Small intestine (tissue), 7 donors: ENCODE measurements at regions not wholly inside any gene's neighbourhood (a gene's known extent, or its start where the extent isn't known, plus 50 kb on each side); places are given as distances from the start of the nearest gene placed in this dataset.
"Not testable (repeated sequence)": the region's sequence is repeated elsewhere in the genome, so short reads cannot be mapped to it uniquely, and the experiment has no call there.

Source experiments
- DNase-seq, 2 donors: peaks; one replicate each; pipeline versions ENCODE4 v3.0.0 to v3.0.0-alpha.2; 2013
- FAIRE-seq: peaks from 2 replicates; lab custom pipeline; 2012; peaks lifted over from hg19 to GRCh38; lab: Jason Lieb, UNC
- H3K27ac ChIP-seq, 3 donors: one replicate each; pipeline ENCODE4 v1.5.1; 2013; ENCODE audit warnings: low read length in 2 of 3, mild to moderate bottlenecking in 2 of 3, control low read depth in 1 of 3, inconsistent platforms in 1 of 3, low read depth in 1 of 3, moderate library complexity in 1 of 3
- H3K27me3 ChIP-seq, 3 donors: one replicate each; pipeline ENCODE4 v1.6.1; 2013; ENCODE audit warnings: low read length in 3 of 3, inconsistent platforms in 1 of 3; ENCODE audit not compliant: control insufficient read depth in 3 of 3, insufficient read depth in 3 of 3
- H3K36me3 ChIP-seq, 3 donors: one replicate each; pipeline ENCODE4 v1.6.1; 2013; ENCODE audit warnings: low read length in 3 of 3, inconsistent platforms in 1 of 3, low read depth in 1 of 3, mild to moderate bottlenecking in 1 of 3, moderate library complexity in 1 of 3; ENCODE audit not compliant: control insufficient read depth in 3 of 3, insufficient read depth in 2 of 3
- H3K4me1 ChIP-seq, 3 donors: one replicate each; pipeline ENCODE4 v1.6.1; 2013; ENCODE audit warnings: low read length in 2 of 3, inconsistent platforms in 1 of 3, low read depth in 1 of 3, mild to moderate bottlenecking in 1 of 3, moderate library complexity in 1 of 3; ENCODE audit not compliant: control insufficient read depth in 3 of 3, insufficient read depth in 2 of 3
- H3K4me3 ChIP-seq, 3 donors: one replicate each; pipeline ENCODE4 v1.5.1; 2013; ENCODE audit warnings: low read length in 3 of 3, control low read depth in 1 of 3, inconsistent platforms in 1 of 3, low read depth in 1 of 3, mild to moderate bottlenecking in 1 of 3, moderate library complexity in 1 of 3
- H3K9me3 ChIP-seq, 2 donors: one replicate each; pipeline ENCODE4 v1.6.1; 2013; ENCODE audit warnings: low read depth in 1 of 2, low read length in 1 of 2; ENCODE audit not compliant: control insufficient read depth in 2 of 2, insufficient read depth in 1 of 2
- WGBS, 3 donors: extraction: QIAGEN DNeasy Blood & Tissue Kit; methylation state at CpG; one replicate each; pipeline ENCODE4 v1.1.7; 2013; 5-methylcytosine and 5-hydroxymethylcytosine counted together
- donor health status: healthy with polysubstance abuse.
- donor health status: control.
- donor health status: control.
- donor health status: Bipolar disorder and iron deficiency.
- donor health status: healthy.

- 71 to 91% (median 91%) methylated on average over 2 of the region's 2 CpGs for WGBS, 3 donors
- not testable (repeated sequence) for H3K4me1 ChIP-seq, H3K36me3 ChIP-seq, DNase-seq, H3K27ac ChIP-seq, FAIRE-seq, H3K4me3 ChIP-seq, H3K27me3 ChIP-seq, H3K9me3 ChIP-seq
Observed at GRCh38 chr6:68120954-68121353, 514.1 kb upstream of the ADGRB3 start.

GRCh38 chr6:68114463-68115047, 520.5 kb upstream of the ADGRB3 start:
- no peak overlapping the region for H3K27ac ChIP-seq

GRCh38 chr6:68108233-68108835, 526.7 kb upstream of the ADGRB3 start:
- FAIRE-seq: no peak
- WGBS, 3 donors: 75 to 83% (median 78%) methylated on average over 2 of the region's 2 CpGs
- Histone ChIP-seq H3K27me3 (no peaks in the 10 kb centered on the region), H3K9me3 (no peaks in the 10 kb centered on the region), H3K4me1 (no peaks in the 10 kb centered on the region), H3K27ac (no peak overlapping the region), H3K36me3 (no peaks in the 10 kb centered on the region), H3K4me3 (no peak overlapping the region)
- DNase-seq: no peak

More at GRCh38 chr6:68114463-68115047, 520.5 kb upstream of the ADGRB3 start:
- 72 to 77% (median 75%) methylated on average over 4 of the region's 4 CpGs for WGBS, 3 donors
- Histone ChIP-seq H3K4me1 (no peaks in the 10 kb centered on the region), H3K4me3 (no peak overlapping the region), H3K9me3 (no peaks in the 10 kb centered on the region), H3K36me3 (no peaks in the 10 kb centered on the region), H3K27me3 (no peaks in the 10 kb centered on the region)
- no peak for FAIRE-seq
- DNase-seq: no peak

- H3K36me3 ChIP-seq: no peaks in the 10 kb centered on the region
- no peak overlapping the region for H3K27ac ChIP-seq
- DNase-seq (no peak), FAIRE-seq (no peak)
- H3K9me3 ChIP-seq: peaks cover 0 to 2% of the 10 kb centered on the region in 2 donors
- H3K27me3 ChIP-seq: no peaks in the 10 kb centered on the region
- no peak overlapping the region for H3K4me3 ChIP-seq
- no peaks in the 10 kb centered on the region for H3K4me1 ChIP-seq
Observed at GRCh38 chr6:68094070-68094469, 541.0 kb upstream of the ADGRB3 start.

- no peak for DNase-seq
- WGBS, 3 donors: 84 to 96% (median 88%) methylated on average over 1 of the region's 1 CpG
- peak; percentile 97 for FAIRE-seq
- H3K36me3 ChIP-seq: no peaks in the 10 kb centered on the region
- H3K27ac ChIP-seq: no peak overlapping the region
- peaks cover 2 to 11% of the 10 kb centered on the region in 2 donors for H3K9me3 ChIP-seq
- no peaks in the 10 kb centered on the region for H3K27me3 ChIP-seq
- no peak overlapping the region for H3K4me3 ChIP-seq
- H3K4me1 ChIP-seq: no peaks in the 10 kb centered on the region
Observed at GRCh38 chr6:68087399-68088133, 547.5 kb upstream of the ADGRB3 start.

GRCh38 chr6:68086199-68086598, 548.9 kb upstream of the ADGRB3 start:
- no peak for DNase-seq
- FAIRE-seq: no peak
- Histone ChIP-seq H3K4me1 (no peaks in the 10 kb centered on the region), H3K9me3 (peaks cover 0 to 11% of the 10 kb centered on the region in 2 donors), H3K36me3 (no peaks in the 10 kb centered on the region), H3K4me3 (no peak overlapping the region), H3K27me3 (no peaks in the 10 kb centered on the region), H3K27ac (no peak overlapping the region)
- WGBS, 3 donors: 76 to 82% (median 80%) methylated on average over 4 of the region's 4 CpGs

GRCh38 chr6:68085599-68085998, 549.5 kb upstream of the ADGRB3 start:
- not testable (repeated sequence) for DNase-seq, H3K27ac ChIP-seq, H3K27me3 ChIP-seq, H3K36me3 ChIP-seq, FAIRE-seq, H3K4me1 ChIP-seq, H3K4me3 ChIP-seq
- 95 to 96% (median 95%) methylated on average over 4 of the region's 4 CpGs for WGBS, 3 donors
- peaks cover 0 to 11% of the 10 kb centered on the region in 2 donors for H3K9me3 ChIP-seq

- Histone ChIP-seq H3K27me3 (no peaks in the 10 kb centered on the region), H3K9me3 (peaks cover 0 to 9% of the 10 kb centered on the region in 2 donors), H3K27ac (no peak overlapping the region), H3K36me3 (no peaks in the 10 kb centered on the region), H3K4me3 (no peak overlapping the region), H3K4me1 (no peaks in the 10 kb centered on the region)
- DNase-seq (no peak), FAIRE-seq (no peak)
Observed at GRCh38 chr6:68082086-68082485, 553.0 kb upstream of the ADGRB3 start.
